GM23338 (cell line): ENCODE measurements at regions not wholly inside any gene's neighbourhood (a gene's known extent, or its start where the extent isn't known, plus 50 kb on each side); places are given as distances from the start of the nearest gene placed in this dataset.

Source experiments
- ATAC-seq: fragments of 200-7000 bp; cut with Tn5 transposase; 3 replicates; pipeline ENCODE4 v1.9.1; 2020
- DNase-seq: peaks from one replicate; pipeline ENCODE4 v3.0.0-alpha.2; 2015; ENCODE audit warnings: low spot score
- H2AFZ ChIP-seq: fragments of 200-600 bp; sonication (generic); 2 replicates; pipeline ENCODE4 v1.8.0; 2016; ENCODE audit warnings: antibody characterized with exemption, mild to moderate bottlenecking, moderate library complexity
- H3F3A ChIP-seq: fragments of 200-600 bp; sonication (generic); replicated peaks from 2 replicates; pipeline ENCODE4 v1.8.0; 2017; ENCODE audit warnings: antibody characterized with exemption, mixed run types, low read depth
- H3K27ac ChIP-seq: fragments of 200-600 bp; sonication (generic); 2 replicates; pipeline ENCODE4 v1.6.1; 2016; ENCODE audit warnings: low read depth
- H3K27me3 ChIP-seq: fragments of 200-600 bp; sonication (generic); 2 replicates; pipeline ENCODE4 v1.8.0; 2016; ENCODE audit warnings: mild to moderate bottlenecking, mixed run types, moderate library complexity; ENCODE audit not compliant: insufficient read depth
- H3K36me3 ChIP-seq: fragments of 200-600 bp; sonication (generic); 2 replicates; pipeline ENCODE4 v1.8.0; 2016; ENCODE audit warnings: mild to moderate bottlenecking; ENCODE audit not compliant: insufficient read depth
- H3K4me1 ChIP-seq: fragments of 200-600 bp; sonication (generic); 2 replicates; pipeline ENCODE4 v1.8.0; 2016; ENCODE audit warnings: mild to moderate bottlenecking, moderate library complexity; ENCODE audit not compliant: insufficient read depth
- H3K4me2 ChIP-seq: fragments of 200-600 bp; sonication (generic); 2 replicates; pipeline ENCODE4 v1.7.1; 2017; ENCODE audit warnings: mixed run types
- H3K4me3 ChIP-seq: fragments of 200-600 bp; sonication (generic); 2 replicates; pipeline ENCODE4 v1.6.1; 2016; ENCODE audit warnings: mixed run types
- H3K79me2 ChIP-seq: fragments of 200-600 bp; sonication (generic); replicated peaks from 2 replicates; pipeline ENCODE4 v1.8.0; 2017; ENCODE audit warnings: mild to moderate bottlenecking; ENCODE audit not compliant: insufficient read depth
- H3K9me2 ChIP-seq: fragments of 200-600 bp; sonication (generic); 2 replicates; pipeline ENCODE4 v1.8.0; 2017; ENCODE audit not compliant: insufficient read depth
- H4K20me1 ChIP-seq: fragments of 200-600 bp; sonication (generic); replicated peaks from 2 replicates; pipeline ENCODE4 v1.8.0; 2017; ENCODE audit warnings: mild to moderate bottlenecking; ENCODE audit not compliant: insufficient read depth
- H3K27ac Mint-ChIP-seq: 2 replicates; pipeline ENCODE4 v1.8.0; 2020; ENCODE audit warnings: inconsistent platforms, mild to moderate bottlenecking, moderate library complexity, mixed read lengths
- H3K27me3 Mint-ChIP-seq: 3 replicates; pipeline ENCODE4 v1.8.0; 2022; ENCODE audit warnings: low read depth, mild to moderate bottlenecking, moderate library complexity, mixed read lengths, inconsistent platforms; ENCODE audit not compliant: insufficient read depth, poor library complexity
- H3K36me3 Mint-ChIP-seq: 3 replicates; pipeline ENCODE4 v1.8.0; 2021; ENCODE audit warnings: low read depth, mild to moderate bottlenecking, inconsistent platforms, moderate library complexity, mixed read lengths
- H3K4me1 Mint-ChIP-seq: 3 replicates; pipeline ENCODE4 v1.8.0; 2020; ENCODE audit warnings: mild to moderate bottlenecking, inconsistent platforms, mixed read lengths
- H3K4me3 Mint-ChIP-seq: 3 replicates; pipeline ENCODE4 v1.8.0; 2021; ENCODE audit warnings: moderate library complexity, mild to moderate bottlenecking, inconsistent platforms, mixed read lengths
- H3K9me3 Mint-ChIP-seq: 3 replicates; pipeline ENCODE4 v1.8.0; 2020; ENCODE audit warnings: moderate library complexity, mild to moderate bottlenecking, inconsistent platforms, mixed read lengths
- CREB1 ChIP-seq: fragments of 250-450 bp; sonication (Bioruptor Pico); IDR thresholded peaks from 2 replicates; pipeline ENCODE4 v1.5.0; 2020; ENCODE audit warnings: low read depth, mild to moderate bottlenecking, moderate library complexity
- EZH2 ChIP-seq: fragments of 200-600 bp; sonication (generic); IDR thresholded peaks from one replicate; pipeline ENCODE4 v1.8.0; 2017; ENCODE audit warnings: antibody characterized with exemption, mild to moderate bottlenecking, low read depth; ENCODE audit not compliant: unreplicated experiment
- EZH2phosphoT487 ChIP-seq: fragments of 200-600 bp; sonication (generic); IDR thresholded peaks from one replicate; pipeline ENCODE4 v1.8.1; 2018; ENCODE audit warnings: antibody characterized with exemption; ENCODE audit not compliant: unreplicated experiment
- JUNB ChIP-seq: IDR thresholded peaks from one replicate; pipeline ENCODE4 v1.6.1; 2016; ENCODE audit warnings: antibody characterized with exemption; ENCODE audit not compliant: unreplicated experiment
- NANOG ChIP-seq: IDR thresholded peaks from 2 replicates; pipeline ENCODE4 v1.6.1; 2016; ENCODE audit warnings: antibody characterized with exemption, borderline replicate concordance
- POLR2AphosphoS5 ChIP-seq: IDR thresholded peaks from 2 replicates; pipeline ENCODE4 v1.6.1; 2016; ENCODE audit warnings: antibody characterized with exemption, low read depth
- STAT1 ChIP-seq: IDR thresholded peaks from one replicate; pipeline ENCODE4 v1.6.1; 2016; ENCODE audit warnings: antibody characterized with exemption; ENCODE audit not compliant: unreplicated experiment
- ZNF114 ChIP-seq: fragments of 250-450 bp; sonication (Bioruptor Pico); IDR thresholded peaks from 2 replicates; pipeline ENCODE4 v1.5.0; 2020; ENCODE audit warnings: mild to moderate bottlenecking, moderate library complexity
- ZNF331 ChIP-seq: fragments of 250-450 bp; sonication (Bioruptor Pico); IDR thresholded peaks from 2 replicates; pipeline ENCODE4 v1.5.0; 2020; ENCODE audit warnings: low read depth, mild to moderate bottlenecking, moderate library complexity
- TF ChIP-seq, protein P1 (sequence below): fragments of 250-450 bp; sonication (Bioruptor Pico); IDR thresholded peaks from 2 replicates; pipeline ENCODE4 v1.5.0; 2020; ENCODE audit warnings: mild to moderate bottlenecking, moderate library complexity
- TF ChIP-seq, protein P2 (sequence below): IDR thresholded peaks from 2 replicates; pipeline ENCODE4 v1.6.1; 2016; ENCODE audit warnings: antibody characterized with exemption
- TF ChIP-seq, protein P3 (sequence below): IDR thresholded peaks from one replicate; pipeline ENCODE4 v1.6.1; 2018; ENCODE audit warnings: antibody characterized with exemption; ENCODE audit not compliant: unreplicated experiment
- TF ChIP-seq, protein P4 (sequence below), 2 experiments: fragments of 200-600 bp in 1 of 2; sonication (generic) in 1 of 2; conservative IDR thresholded peaks; 2 replicates each; pipeline versions ENCODE4 v1.5.1 to v1.6.1; 2016 to 2017; ENCODE audit warnings: antibody characterized with exemption in 2 of 2, low read depth in 2 of 2, mild to moderate bottlenecking in 2 of 2, moderate library complexity in 1 of 2

DNA sequence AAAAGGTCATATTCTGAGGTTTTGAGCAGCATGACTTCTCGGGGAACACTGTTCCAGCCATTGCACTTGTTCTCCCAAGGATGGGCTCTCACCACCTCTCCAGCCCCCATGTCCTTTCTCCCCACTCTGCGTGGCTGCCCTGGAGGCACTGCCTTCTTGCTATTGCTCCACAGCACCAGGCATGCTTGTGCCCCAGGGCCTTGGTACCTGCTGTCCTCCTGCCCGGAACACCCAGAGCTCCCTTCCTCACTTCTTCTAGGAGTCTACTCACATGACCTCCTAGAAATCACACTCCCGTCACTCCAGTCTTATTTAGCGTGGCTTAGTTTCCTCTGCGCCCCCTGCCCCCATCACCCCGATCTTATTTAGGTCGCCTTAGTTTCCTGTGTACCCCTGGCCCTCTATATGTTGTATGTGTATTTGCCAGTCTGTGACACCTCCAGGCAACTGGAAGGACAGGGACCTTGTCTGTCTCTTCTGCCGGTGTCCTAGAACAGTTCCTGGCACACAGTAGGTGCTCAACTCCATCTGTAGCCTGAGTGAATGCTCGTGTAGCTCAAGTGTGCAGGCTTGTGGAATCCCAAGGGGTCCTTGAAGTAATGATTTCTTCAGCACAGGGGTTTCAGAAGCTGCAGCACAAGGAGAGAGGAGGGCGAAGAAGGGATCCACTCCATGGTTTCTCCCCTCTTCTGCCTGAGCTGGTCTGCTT is 208.6 kb upstream of the CIBAR2 start:
- Histone ChIP-seq H3K4me1 (no peaks in the 10 kb centered on the region; the same call in 1 of the 2 replicates), H3K27me3 (no peaks in the 10 kb centered on the region), H4K20me1 (0 out of 2 replicates have a peak, but pooled peaks cover under 1% of the 10 kb centered on the region), H3K36me3 (no peaks in the 10 kb centered on the region), H3K4me3 (no peak overlapping the region), H3K79me2 (0 out of 2 replicates have a peak, but pooled peaks cover 6% of the 10 kb centered on the region), H3F3A (no peaks in the 10 kb centered on the region), H2AFZ (no peak overlapping the region), H3K4me2 (no peak overlapping the region), H3K27ac (no peak overlapping the region), H3K9me2 (no peaks in the 10 kb centered on the region)
- Mint-ChIP-seq H3K36me3 (0 out of 3 replicates have a peak, but pooled peaks cover 2% of the 10 kb centered on the region), H3K4me1 (peaks cover 24% of the 10 kb centered on the region), H3K4me3 (no peak overlapping the region), H3K27me3 (peaks cover 10% of the 10 kb centered on the region), H3K9me3 (peaks cover 3% of the 10 kb centered on the region; the same call in 1 of the 3 replicates), H3K27ac (no peak overlapping the region; the same call in 1 of the 2 replicates)
- ATAC-seq (no peak), DNase-seq (no peak)
- TF ChIP-seq, protein P1, sequence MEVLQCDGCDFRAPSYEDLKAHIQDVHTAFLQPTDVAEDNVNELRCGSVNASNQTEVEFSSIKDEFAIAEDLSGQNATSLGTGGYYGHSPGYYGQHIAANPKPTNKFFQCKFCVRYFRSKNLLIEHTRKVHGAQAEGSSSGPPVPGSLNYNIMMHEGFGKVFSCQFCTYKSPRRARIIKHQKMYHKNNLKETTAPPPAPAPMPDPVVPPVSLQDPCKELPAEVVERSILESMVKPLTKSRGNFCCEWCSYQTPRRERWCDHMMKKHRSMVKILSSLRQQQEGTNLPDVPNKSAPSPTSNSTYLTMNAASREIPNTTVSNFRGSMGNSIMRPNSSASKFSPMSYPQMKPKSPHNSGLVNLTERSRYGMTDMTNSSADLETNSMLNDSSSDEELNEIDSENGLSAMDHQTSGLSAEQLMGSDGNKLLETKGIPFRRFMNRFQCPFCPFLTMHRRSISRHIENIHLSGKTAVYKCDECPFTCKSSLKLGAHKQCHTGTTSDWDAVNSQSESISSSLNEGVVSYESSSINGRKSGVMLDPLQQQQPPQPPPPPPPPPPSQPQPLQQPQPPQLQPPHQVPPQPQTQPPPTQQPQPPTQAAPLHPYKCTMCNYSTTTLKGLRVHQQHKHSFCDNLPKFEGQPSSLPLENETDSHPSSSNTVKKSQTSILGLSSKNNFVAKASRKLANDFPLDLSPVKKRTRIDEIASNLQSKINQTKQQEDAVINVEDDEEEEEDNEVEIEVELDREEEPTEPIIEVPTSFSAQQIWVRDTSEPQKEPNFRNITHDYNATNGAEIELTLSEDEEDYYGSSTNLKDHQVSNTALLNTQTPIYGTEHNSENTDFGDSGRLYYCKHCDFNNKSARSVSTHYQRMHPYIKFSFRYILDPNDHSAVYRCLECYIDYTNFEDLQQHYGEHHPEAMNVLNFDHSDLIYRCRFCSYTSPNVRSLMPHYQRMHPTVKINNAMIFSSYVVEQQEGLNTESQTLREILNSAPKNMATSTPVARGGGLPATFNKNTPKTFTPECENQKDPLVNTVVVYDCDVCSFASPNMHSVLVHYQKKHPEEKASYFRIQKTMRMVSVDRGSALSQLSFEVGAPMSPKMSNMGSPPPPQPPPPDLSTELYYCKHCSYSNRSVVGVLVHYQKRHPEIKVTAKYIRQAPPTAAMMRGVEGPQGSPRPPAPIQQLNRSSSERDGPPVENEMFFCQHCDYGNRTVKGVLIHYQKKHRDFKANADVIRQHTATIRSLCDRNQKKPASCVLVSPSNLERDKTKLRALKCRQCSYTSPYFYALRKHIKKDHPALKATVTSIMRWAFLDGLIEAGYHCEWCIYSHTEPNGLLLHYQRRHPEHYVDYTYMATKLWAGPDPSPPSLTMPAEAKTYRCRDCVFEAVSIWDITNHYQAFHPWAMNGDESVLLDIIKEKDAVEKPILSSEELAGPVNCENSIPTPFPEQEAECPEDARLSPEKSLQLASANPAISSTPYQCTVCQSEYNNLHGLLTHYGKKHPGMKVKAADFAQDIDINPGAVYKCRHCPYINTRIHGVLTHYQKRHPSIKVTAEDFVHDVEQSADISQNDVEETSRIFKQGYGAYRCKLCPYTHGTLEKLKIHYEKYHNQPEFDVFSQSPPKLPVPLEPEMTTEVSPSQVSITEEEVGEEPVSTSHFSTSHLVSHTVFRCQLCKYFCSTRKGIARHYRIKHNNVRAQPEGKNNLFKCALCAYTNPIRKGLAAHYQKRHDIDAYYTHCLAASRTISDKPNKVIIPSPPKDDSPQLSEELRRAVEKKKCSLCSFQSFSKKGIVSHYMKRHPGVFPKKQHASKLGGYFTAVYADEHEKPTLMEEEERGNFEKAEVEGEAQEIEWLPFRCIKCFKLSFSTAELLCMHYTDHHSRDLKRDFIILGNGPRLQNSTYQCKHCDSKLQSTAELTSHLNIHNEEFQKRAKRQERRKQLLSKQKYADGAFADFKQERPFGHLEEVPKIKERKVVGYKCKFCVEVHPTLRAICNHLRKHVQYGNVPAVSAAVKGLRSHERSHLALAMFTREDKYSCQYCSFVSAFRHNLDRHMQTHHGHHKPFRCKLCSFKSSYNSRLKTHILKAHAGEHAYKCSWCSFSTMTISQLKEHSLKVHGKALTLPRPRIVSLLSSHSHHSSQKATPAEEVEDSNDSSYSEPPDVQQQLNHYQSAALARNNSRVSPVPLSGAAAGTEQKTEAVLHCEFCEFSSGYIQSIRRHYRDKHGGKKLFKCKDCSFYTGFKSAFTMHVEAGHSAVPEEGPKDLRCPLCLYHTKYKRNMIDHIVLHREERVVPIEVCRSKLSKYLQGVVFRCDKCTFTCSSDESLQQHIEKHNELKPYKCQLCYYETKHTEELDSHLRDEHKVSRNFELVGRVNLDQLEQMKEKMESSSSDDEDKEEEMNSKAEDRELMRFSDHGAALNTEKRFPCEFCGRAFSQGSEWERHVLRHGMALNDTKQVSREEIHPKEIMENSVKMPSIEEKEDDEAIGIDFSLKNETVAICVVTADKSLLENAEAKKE (CRISPR knock-in tag), result no peak
- TF ChIP-seq, protein P2, sequence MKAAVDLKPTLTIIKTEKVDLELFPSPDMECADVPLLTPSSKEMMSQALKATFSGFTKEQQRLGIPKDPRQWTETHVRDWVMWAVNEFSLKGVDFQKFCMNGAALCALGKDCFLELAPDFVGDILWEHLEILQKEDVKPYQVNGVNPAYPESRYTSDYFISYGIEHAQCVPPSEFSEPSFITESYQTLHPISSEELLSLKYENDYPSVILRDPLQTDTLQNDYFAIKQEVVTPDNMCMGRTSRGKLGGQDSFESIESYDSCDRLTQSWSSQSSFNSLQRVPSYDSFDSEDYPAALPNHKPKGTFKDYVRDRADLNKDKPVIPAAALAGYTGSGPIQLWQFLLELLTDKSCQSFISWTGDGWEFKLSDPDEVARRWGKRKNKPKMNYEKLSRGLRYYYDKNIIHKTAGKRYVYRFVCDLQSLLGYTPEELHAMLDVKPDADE, result no peak
- TF ChIP-seq ZNF331 (CRISPR knock-in tag) (no peak), EZH2phosphoT487 (no peak), STAT1 (no peak), JUNB (no peak), EZH2 (no peak), ZNF114 (CRISPR knock-in tag) (no peak), NANOG (no peak), CREB1 (CRISPR knock-in tag) (no peak), POLR2AphosphoS5 (no peak)
- TF ChIP-seq, protein P3, sequence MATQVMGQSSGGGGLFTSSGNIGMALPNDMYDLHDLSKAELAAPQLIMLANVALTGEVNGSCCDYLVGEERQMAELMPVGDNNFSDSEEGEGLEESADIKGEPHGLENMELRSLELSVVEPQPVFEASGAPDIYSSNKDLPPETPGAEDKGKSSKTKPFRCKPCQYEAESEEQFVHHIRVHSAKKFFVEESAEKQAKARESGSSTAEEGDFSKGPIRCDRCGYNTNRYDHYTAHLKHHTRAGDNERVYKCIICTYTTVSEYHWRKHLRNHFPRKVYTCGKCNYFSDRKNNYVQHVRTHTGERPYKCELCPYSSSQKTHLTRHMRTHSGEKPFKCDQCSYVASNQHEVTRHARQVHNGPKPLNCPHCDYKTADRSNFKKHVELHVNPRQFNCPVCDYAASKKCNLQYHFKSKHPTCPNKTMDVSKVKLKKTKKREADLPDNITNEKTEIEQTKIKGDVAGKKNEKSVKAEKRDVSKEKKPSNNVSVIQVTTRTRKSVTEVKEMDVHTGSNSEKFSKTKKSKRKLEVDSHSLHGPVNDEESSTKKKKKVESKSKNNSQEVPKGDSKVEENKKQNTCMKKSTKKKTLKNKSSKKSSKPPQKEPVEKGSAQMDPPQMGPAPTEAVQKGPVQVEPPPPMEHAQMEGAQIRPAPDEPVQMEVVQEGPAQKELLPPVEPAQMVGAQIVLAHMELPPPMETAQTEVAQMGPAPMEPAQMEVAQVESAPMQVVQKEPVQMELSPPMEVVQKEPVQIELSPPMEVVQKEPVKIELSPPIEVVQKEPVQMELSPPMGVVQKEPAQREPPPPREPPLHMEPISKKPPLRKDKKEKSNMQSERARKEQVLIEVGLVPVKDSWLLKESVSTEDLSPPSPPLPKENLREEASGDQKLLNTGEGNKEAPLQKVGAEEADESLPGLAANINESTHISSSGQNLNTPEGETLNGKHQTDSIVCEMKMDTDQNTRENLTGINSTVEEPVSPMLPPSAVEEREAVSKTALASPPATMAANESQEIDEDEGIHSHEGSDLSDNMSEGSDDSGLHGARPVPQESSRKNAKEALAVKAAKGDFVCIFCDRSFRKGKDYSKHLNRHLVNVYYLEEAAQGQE, result no peak
- TF ChIP-seq, protein P4, sequence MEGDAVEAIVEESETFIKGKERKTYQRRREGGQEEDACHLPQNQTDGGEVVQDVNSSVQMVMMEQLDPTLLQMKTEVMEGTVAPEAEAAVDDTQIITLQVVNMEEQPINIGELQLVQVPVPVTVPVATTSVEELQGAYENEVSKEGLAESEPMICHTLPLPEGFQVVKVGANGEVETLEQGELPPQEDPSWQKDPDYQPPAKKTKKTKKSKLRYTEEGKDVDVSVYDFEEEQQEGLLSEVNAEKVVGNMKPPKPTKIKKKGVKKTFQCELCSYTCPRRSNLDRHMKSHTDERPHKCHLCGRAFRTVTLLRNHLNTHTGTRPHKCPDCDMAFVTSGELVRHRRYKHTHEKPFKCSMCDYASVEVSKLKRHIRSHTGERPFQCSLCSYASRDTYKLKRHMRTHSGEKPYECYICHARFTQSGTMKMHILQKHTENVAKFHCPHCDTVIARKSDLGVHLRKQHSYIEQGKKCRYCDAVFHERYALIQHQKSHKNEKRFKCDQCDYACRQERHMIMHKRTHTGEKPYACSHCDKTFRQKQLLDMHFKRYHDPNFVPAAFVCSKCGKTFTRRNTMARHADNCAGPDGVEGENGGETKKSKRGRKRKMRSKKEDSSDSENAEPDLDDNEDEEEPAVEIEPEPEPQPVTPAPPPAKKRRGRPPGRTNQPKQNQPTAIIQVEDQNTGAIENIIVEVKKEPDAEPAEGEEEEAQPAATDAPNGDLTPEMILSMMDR (conservative IDR thresholded peaks at IDR 0.05; ENCODE audit: low read depth in 2 of 2), result no peak
